ENCODE measurements at regions not wholly inside any gene's neighbourhood (a gene's known extent, or its start where the extent isn't known, plus 50 kb on each side); places are given as distances from the start of the nearest gene placed in this dataset.
"Not testable (repeated sequence)": the region's sequence is repeated elsewhere in the genome, so short reads cannot be mapped to it uniquely, and the experiment has no call there.

- no peak for DNase-seq (ENCODE audit: low spot score)
- no peaks in the 10 kb centered on the region for H3K36me3 Mint-ChIP-seq (ENCODE audit: low read depth)
- H3K27me3 Mint-ChIP-seq (ENCODE audit: low read depth) = peaks cover 5% of the 10 kb centered on the region
- H3K27ac Mint-ChIP-seq = no peak overlapping the region
- no peaks in the 10 kb centered on the region for H3K4me1 Mint-ChIP-seq (ENCODE audit: low read depth)
- H3K9me3 Mint-ChIP-seq = no peaks in the 10 kb centered on the region
- no peak overlapping the region for H3K4me3 Mint-ChIP-seq
Measured at GRCh38 chr13:99731747-99732146, 230.5 kb downstream of the TM9SF2 start.

- Mint-ChIP-seq H3K4me1 (ENCODE audit: low read depth) (no peaks in the 10 kb centered on the region), H3K27ac (no peak overlapping the region), H3K9me3 (no peaks in the 10 kb centered on the region), H3K4me3 (no peak overlapping the region), H3K36me3 (ENCODE audit: low read depth) (no peaks in the 10 kb centered on the region), H3K27me3 (ENCODE audit: low read depth) (peaks cover 3% of the 10 kb centered on the region)
- DNase-seq (ENCODE audit: low spot score) = no peak
Measured at GRCh38 chr13:99730403-99730802, 229.1 kb downstream of the TM9SF2 start.

- H3K4me3 Mint-ChIP-seq = no peak overlapping the region
- H3K27me3 Mint-ChIP-seq (ENCODE audit: low read depth) = peaks cover 3% of the 10 kb centered on the region
- no peaks in the 10 kb centered on the region for H3K36me3 Mint-ChIP-seq (ENCODE audit: low read depth)
- no peak overlapping the region for H3K27ac Mint-ChIP-seq
- H3K9me3 Mint-ChIP-seq = no peaks in the 10 kb centered on the region
- H3K4me1 Mint-ChIP-seq (ENCODE audit: low read depth) = no peaks in the 10 kb centered on the region
- DNase-seq (ENCODE audit: low spot score) = no peak
Measured at GRCh38 chr13:99729745-99730144, 228.5 kb downstream of the TM9SF2 start.

GRCh38 chr13:99727651-99728050, 226.4 kb downstream of the TM9SF2 start:
- H3K27me3 Mint-ChIP-seq (ENCODE audit: low read depth); H3K4me1 Mint-ChIP-seq (ENCODE audit: low read depth); H3K4me3 Mint-ChIP-seq; H3K9me3 Mint-ChIP-seq; DNase-seq (ENCODE audit: low spot score); H3K27ac Mint-ChIP-seq; H3K36me3 Mint-ChIP-seq (ENCODE audit: low read depth): not testable (repeated sequence)

- no peak overlapping the region for H3K4me3 Mint-ChIP-seq
- no peaks in the 10 kb centered on the region for H3K4me1 Mint-ChIP-seq (ENCODE audit: low read depth)
- no peak overlapping the region for H3K27ac Mint-ChIP-seq
- no peaks in the 10 kb centered on the region for H3K9me3 Mint-ChIP-seq
- DNase-seq (ENCODE audit: low spot score) = no peak
- no peaks in the 10 kb centered on the region for H3K36me3 Mint-ChIP-seq (ENCODE audit: low read depth)
- no peaks in the 10 kb centered on the region for H3K27me3 Mint-ChIP-seq (ENCODE audit: low read depth)
Measured at GRCh38 chr13:99726282-99726894, 225.1 kb downstream of the TM9SF2 start.

- Mint-ChIP-seq H3K36me3 (ENCODE audit: low read depth) (no peaks in the 10 kb centered on the region), H3K27me3 (ENCODE audit: low read depth) (no peaks in the 10 kb centered on the region), H3K27ac (no peak overlapping the region), H3K4me3 (no peak overlapping the region), H3K4me1 (ENCODE audit: low read depth) (no peaks in the 10 kb centered on the region), H3K9me3 (no peaks in the 10 kb centered on the region)
- DNase-seq (ENCODE audit: low spot score) = no peak
Measured at GRCh38 chr13:99725644-99726043, 224.4 kb downstream of the TM9SF2 start.

- Mint-ChIP-seq H3K36me3 (ENCODE audit: low read depth) (no peaks in the 10 kb centered on the region), H3K9me3 (no peaks in the 10 kb centered on the region), H3K27me3 (ENCODE audit: low read depth) (no peaks in the 10 kb centered on the region), H3K4me1 (ENCODE audit: low read depth) (no peaks in the 10 kb centered on the region), H3K4me3 (no peak overlapping the region), H3K27ac (no peak overlapping the region)
- no peak for DNase-seq (ENCODE audit: low spot score)
Measured at GRCh38 chr13:99724633-99725517, 223.6 kb downstream of the TM9SF2 start.

- H3K27me3 Mint-ChIP-seq (ENCODE audit: low read depth) = no peaks in the 10 kb centered on the region
- no peak overlapping the region for H3K4me3 Mint-ChIP-seq
- H3K4me1 Mint-ChIP-seq (ENCODE audit: low read depth) = no peaks in the 10 kb centered on the region
- no peak overlapping the region for H3K27ac Mint-ChIP-seq
- H3K36me3 Mint-ChIP-seq (ENCODE audit: low read depth) = no peaks in the 10 kb centered on the region
- no peaks in the 10 kb centered on the region for H3K9me3 Mint-ChIP-seq
- DNase-seq (ENCODE audit: low spot score) = no peak
Measured at GRCh38 chr13:99723878-99724277, 222.6 kb downstream of the TM9SF2 start.

- DNase-seq (ENCODE audit: low spot score) = no peak
- H3K9me3 Mint-ChIP-seq = no peaks in the 10 kb centered on the region
- H3K36me3 Mint-ChIP-seq (ENCODE audit: low read depth) = no peaks in the 10 kb centered on the region
- H3K4me1 Mint-ChIP-seq (ENCODE audit: low read depth) = no peaks in the 10 kb centered on the region
- H3K27ac Mint-ChIP-seq = no peak overlapping the region
- no peak overlapping the region for H3K4me3 Mint-ChIP-seq
- no peaks in the 10 kb centered on the region for H3K27me3 Mint-ChIP-seq (ENCODE audit: low read depth)
Measured at GRCh38 chr13:99722931-99723330, 221.7 kb downstream of the TM9SF2 start.

- Mint-ChIP-seq H3K9me3 (no peaks in the 10 kb centered on the region), H3K4me3 (no peak overlapping the region), H3K4me1 (ENCODE audit: low read depth) (no peaks in the 10 kb centered on the region), H3K27ac (no peak overlapping the region), H3K27me3 (ENCODE audit: low read depth) (no peaks in the 10 kb centered on the region), H3K36me3 (ENCODE audit: low read depth) (no peaks in the 10 kb centered on the region)
- no peak for DNase-seq (ENCODE audit: low spot score)
Measured at GRCh38 chr13:99722338-99722818, 221.1 kb downstream of the TM9SF2 start.

- H3K36me3 Mint-ChIP-seq (ENCODE audit: low read depth) = no peaks in the 10 kb centered on the region
- no peaks in the 10 kb centered on the region for H3K27me3 Mint-ChIP-seq (ENCODE audit: low read depth)
- H3K4me1 Mint-ChIP-seq (ENCODE audit: low read depth) = no peaks in the 10 kb centered on the region
- no peaks in the 10 kb centered on the region for H3K9me3 Mint-ChIP-seq
- no peak for DNase-seq (ENCODE audit: low spot score)
- no peak overlapping the region for H3K27ac Mint-ChIP-seq
- H3K4me3 Mint-ChIP-seq = no peak overlapping the region
Measured at GRCh38 chr13:99721606-99722337, 220.5 kb downstream of the TM9SF2 start.

- no peak for DNase-seq (ENCODE audit: low spot score)
- Mint-ChIP-seq H3K4me1 (ENCODE audit: low read depth) (no peaks in the 10 kb centered on the region), H3K9me3 (no peaks in the 10 kb centered on the region), H3K27me3 (ENCODE audit: low read depth) (no peaks in the 10 kb centered on the region), H3K4me3 (no peak overlapping the region), H3K36me3 (ENCODE audit: low read depth) (no peaks in the 10 kb centered on the region), H3K27ac (no peak overlapping the region)
Measured at GRCh38 chr13:99717959-99718674, 216.8 kb downstream of the TM9SF2 start.

- Mint-ChIP-seq H3K4me1 (ENCODE audit: low read depth) (no peaks in the 10 kb centered on the region), H3K27me3 (ENCODE audit: low read depth) (no peaks in the 10 kb centered on the region), H3K4me3 (no peak overlapping the region), H3K9me3 (no peaks in the 10 kb centered on the region), H3K27ac (no peak overlapping the region), H3K36me3 (ENCODE audit: low read depth) (no peaks in the 10 kb centered on the region)
- DNase-seq (ENCODE audit: low spot score) = no peak
Measured at GRCh38 chr13:99709134-99709533, 207.9 kb downstream of the TM9SF2 start.
